Muscle layer of colon (tissue), 2 donors: ENCODE measurements at regions not wholly inside any gene's neighbourhood (a gene's known extent, or its start where the extent isn't known, plus 50 kb on each side); places are given as distances from the start of the nearest gene placed in this dataset.

Experiments used
- H3K27ac ChIP-seq: one replicate; pipeline ENCODE4 v1.7.0; 2013; ENCODE audit warnings: low read depth, mild to moderate bottlenecking, low read length, moderate library complexity
- H3K27me3 ChIP-seq, 2 donors: one replicate each; pipeline ENCODE4 v1.7.0; 2013; ENCODE audit warnings: low read length in 2 of 2, mild to moderate bottlenecking in 2 of 2; ENCODE audit not compliant: insufficient read depth in 2 of 2, control insufficient read depth in 1 of 2
- H3K36me3 ChIP-seq: one replicate; pipeline ENCODE4 v1.7.0; 2013; ENCODE audit warnings: mild to moderate bottlenecking, low read length; ENCODE audit not compliant: insufficient read depth
- H3K4me1 ChIP-seq: one replicate; pipeline ENCODE4 v1.7.0; 2013; ENCODE audit warnings: mild to moderate bottlenecking, low read length; ENCODE audit not compliant: insufficient read depth
- H3K4me3 ChIP-seq, 2 donors: one replicate each; pipeline ENCODE4 v1.7.0; 2013; ENCODE audit warnings: low read length in 2 of 2, low read depth in 1 of 2, mild to moderate bottlenecking in 1 of 2, moderate library complexity in 1 of 2
- H3K9ac ChIP-seq: one replicate; pipeline ENCODE4 v1.7.0; 2013; ENCODE audit warnings: low read length
- H3K9me3 ChIP-seq: one replicate; pipeline ENCODE4 v1.7.0; 2013; ENCODE audit warnings: mild to moderate bottlenecking, low read length
- donor health status: abdominal sarcoma.
- donor health status: Adenocarcinoma of cecum.

DNA sequence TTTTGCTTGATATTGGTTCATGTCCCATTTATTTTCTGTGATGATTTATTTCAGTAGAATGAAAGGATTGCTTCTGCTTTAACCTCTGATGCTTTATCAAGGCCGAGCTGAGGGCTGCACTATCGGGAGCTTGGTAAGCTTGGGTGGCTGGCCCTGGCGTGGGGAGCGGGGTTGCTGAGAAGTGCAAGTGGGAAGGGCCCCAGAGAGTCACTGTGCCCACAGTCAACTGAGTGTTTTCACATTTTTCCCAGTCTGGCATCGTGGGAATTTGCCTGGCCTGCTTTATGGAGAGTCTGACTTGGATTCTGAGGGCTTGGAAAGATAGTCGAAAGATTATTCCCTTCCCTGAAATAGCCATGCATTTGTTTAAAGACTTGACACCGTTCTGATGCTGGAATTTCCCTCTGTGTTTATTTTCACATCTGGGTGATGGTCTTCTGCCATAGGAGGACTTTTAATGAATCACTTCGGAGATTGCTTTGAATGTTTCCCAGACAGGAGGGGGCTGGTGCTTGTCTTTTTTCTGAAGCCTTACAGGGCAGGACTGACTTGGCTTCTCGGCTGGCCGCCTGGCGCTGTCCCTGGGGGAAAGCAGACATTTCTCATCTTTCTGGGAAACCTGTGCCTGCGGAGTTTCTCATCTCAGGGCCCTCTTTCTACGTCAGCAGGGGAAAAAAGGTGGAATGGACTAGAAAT, 139.0 kb downstream of the BOD1 start:
- Histone ChIP-seq H3K27ac (peak overlapping the region; percentile 6), H3K4me1 (peaks cover 23% of the 10 kb centered on the region), H3K27me3 (no peaks in the 10 kb centered on the region), H3K9me3 (no peaks in the 10 kb centered on the region), H3K9ac (no peak overlapping the region), H3K4me3 (no peak overlapping the region), H3K36me3 (no peaks in the 10 kb centered on the region)

DNA sequence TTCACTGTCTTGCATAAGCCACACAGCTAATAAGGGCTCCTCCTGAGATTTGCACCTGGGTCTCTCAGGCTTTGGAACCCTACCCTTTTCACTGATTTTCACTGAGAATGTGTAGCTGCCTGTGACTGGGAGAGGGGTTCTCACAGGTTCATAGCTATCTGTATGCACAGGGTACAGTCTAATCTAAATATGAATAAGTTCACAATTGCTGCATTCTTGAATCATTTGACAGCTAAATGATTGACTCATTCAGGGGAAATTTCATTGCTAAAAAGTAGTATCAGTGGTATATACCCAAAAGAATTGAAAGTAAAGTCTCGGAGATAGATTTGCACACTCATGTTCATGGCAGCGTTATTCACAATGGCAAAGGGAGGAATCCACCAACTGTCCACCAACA, 140.7 kb downstream of the BOD1 start:
- Histone ChIP-seq H3K9ac (no peak overlapping the region), H3K36me3 (no peaks in the 10 kb centered on the region), H3K27ac (no peak overlapping the region), H3K4me1 (peaks cover 27% of the 10 kb centered on the region), H3K9me3 (no peaks in the 10 kb centered on the region), H3K4me3 (no peak overlapping the region), H3K27me3 (no peaks in the 10 kb centered on the region)

DNA sequence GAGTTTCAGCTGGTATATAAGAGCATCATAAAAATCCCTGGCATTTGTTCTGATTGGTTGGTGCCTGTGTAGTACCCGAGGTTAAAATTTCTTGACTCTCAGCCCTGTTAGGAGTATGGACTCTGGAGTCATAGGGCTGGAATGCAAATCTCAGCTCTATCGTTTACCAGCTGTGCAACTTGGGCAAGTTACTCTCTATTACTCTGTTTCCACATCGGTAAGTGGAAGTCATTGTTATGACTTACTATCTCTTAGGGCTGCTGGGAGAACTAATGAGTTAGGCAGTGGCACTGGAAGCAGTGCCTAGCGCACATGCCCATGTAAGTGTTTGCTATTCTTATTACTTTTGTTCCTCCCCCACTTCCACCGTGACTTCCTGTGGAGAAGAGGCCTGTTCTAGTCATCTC, 141.6 kb downstream of the BOD1 start:
- Histone ChIP-seq H3K9ac (no peak overlapping the region), H3K27ac (no peak overlapping the region), H3K9me3 (no peaks in the 10 kb centered on the region), H3K27me3 (no peaks in the 10 kb centered on the region), H3K36me3 (no peaks in the 10 kb centered on the region), H3K4me3 (no peak overlapping the region), H3K4me1 (peaks cover 27% of the 10 kb centered on the region)

- Histone ChIP-seq H3K36me3 (no peaks in the 10 kb centered on the region), H3K4me3 (no peak overlapping the region), H3K9ac (no peak overlapping the region), H3K9me3 (no peaks in the 10 kb centered on the region), H3K4me1 (peaks cover 26% of the 10 kb centered on the region), H3K27ac (no peak overlapping the region), H3K27me3 (no peaks in the 10 kb centered on the region)
Measured at GRCh38 chr5:173473288-173473687, 143.2 kb downstream of the BOD1 start.

- no peak overlapping the region for H3K4me3 ChIP-seq
Measured at GRCh38 chr5:173472784-173473278, 143.6 kb downstream of the BOD1 start.

DNA sequence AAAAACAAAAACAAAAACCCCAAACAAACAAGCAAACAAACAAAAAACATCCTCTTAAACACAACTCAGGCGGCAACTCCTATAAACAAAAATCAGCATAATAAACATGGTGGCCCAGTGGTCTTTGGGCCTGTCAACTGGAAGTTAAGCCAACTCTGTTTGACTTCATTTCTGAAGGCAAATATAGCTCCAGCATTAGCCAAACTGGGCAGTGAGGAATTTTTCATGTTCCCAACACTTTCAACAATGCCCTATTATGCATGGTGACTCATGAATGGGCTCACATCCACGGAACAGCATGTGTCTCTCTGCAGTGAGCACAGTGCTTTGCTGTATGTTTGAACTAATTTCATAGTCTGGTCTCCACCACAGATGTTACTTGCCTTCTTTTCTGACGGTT, 143.9 kb upstream of the STC2 start:
- no peaks in the 10 kb centered on the region for H3K36me3 ChIP-seq
- H3K27ac ChIP-seq, result peak overlapping the region; percentile 48
- H3K27me3 ChIP-seq, result no peaks in the 10 kb centered on the region
- H3K4me1 ChIP-seq, result peaks cover 22% of the 10 kb centered on the region
- H3K4me3 ChIP-seq, result no peak overlapping the region
- no peaks in the 10 kb centered on the region for H3K9me3 ChIP-seq
- no peak overlapping the region for H3K9ac ChIP-seq

More at GRCh38 chr5:173472784-173473278, 143.6 kb downstream of the BOD1 start:
- Histone ChIP-seq H3K9ac (no peak overlapping the region), H3K27ac (peak overlapping the region; percentile 48), H3K9me3 (no peaks in the 10 kb centered on the region), H3K36me3 (no peaks in the 10 kb centered on the region), H3K27me3 (no peaks in the 10 kb centered on the region), H3K4me1 (peaks cover 22% of the 10 kb centered on the region)

- Histone ChIP-seq H3K9ac (no peak overlapping the region), H3K27ac (no peak overlapping the region), H3K27me3 (no peaks in the 10 kb centered on the region), H3K36me3 (no peaks in the 10 kb centered on the region), H3K4me1 (peaks cover 23% of the 10 kb centered on the region), H3K4me3 (no peak overlapping the region), H3K9me3 (no peaks in the 10 kb centered on the region)
Measured at GRCh38 chr5:173468821-173469251, 140.6 kb upstream of the STC2 start.

DNA sequence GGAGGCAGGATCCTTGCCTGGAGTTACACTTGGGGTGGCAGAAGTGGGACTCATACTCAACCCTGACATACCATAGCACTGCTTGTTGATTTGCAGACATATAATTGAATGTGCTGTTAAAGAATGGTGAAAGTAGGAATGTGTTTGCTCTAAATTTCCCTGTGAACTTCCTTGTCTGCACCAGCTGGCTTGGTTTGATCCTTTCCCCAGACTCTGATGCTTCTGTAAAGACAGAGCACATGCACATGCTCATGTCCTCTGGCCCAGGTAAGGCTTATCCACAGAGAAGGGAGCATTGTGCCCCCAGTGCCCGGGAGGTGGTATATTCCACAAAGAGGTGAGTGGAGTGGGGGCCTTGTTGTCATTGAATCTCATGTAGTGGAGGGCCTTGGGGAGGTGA, 138.0 kb upstream of the STC2 start:
- Histone ChIP-seq H3K4me1 (peaks cover 8% of the 10 kb centered on the region), H3K27me3 (no peaks in the 10 kb centered on the region), H3K36me3 (no peaks in the 10 kb centered on the region), H3K9ac (no peak overlapping the region), H3K4me3 (no peak overlapping the region), H3K9me3 (no peaks in the 10 kb centered on the region), H3K27ac (no peak overlapping the region)

- H3K9me3 ChIP-seq, result no peaks in the 10 kb centered on the region
- no peak overlapping the region for H3K9ac ChIP-seq
- H3K36me3 ChIP-seq, result no peaks in the 10 kb centered on the region
- peaks cover 8% of the 10 kb centered on the region for H3K4me1 ChIP-seq
- no peak overlapping the region for H3K27ac ChIP-seq
- no peaks in the 10 kb centered on the region for H3K27me3 ChIP-seq
- H3K4me3 ChIP-seq, result no peak overlapping the region
Measured at GRCh38 chr5:173464813-173465212, 136.6 kb upstream of the STC2 start.

DNA sequence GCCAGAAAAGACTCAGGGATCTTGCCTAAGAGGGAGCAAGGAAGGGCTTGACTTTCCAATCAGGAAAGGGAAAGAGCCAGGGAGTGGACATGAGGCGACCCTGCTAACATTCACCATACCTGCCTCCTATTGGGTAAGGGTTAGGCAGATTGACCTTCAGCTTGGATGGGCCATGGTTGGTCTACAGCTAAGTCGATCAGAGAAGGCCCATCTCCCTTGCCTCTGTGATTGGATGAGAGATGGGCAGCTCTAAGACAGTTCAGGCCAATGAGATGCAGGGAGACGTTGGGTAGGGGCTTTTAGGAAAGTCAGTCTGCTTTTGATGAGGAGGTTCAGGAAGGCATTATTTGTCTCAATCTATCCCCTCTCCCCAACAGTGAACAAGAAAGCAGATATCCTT, 135.0 kb upstream of the STC2 start:
- peaks cover 8% of the 10 kb centered on the region for H3K4me1 ChIP-seq
- H3K9me3 ChIP-seq, result no peaks in the 10 kb centered on the region
- no peaks in the 10 kb centered on the region for H3K27me3 ChIP-seq
- H3K27ac ChIP-seq, result no peak overlapping the region
- H3K4me3 ChIP-seq, result no peak overlapping the region
- H3K9ac ChIP-seq, result no peak overlapping the region
- H3K36me3 ChIP-seq, result no peaks in the 10 kb centered on the region

- H3K4me1 ChIP-seq, result no peaks in the 10 kb centered on the region
- no peak overlapping the region for H3K9ac ChIP-seq
- no peak overlapping the region for H3K4me3 ChIP-seq
- no peaks in the 10 kb centered on the region for H3K36me3 ChIP-seq
- H3K27ac ChIP-seq, result no peak overlapping the region
- H3K9me3 ChIP-seq, result no peaks in the 10 kb centered on the region
- no peaks in the 10 kb centered on the region for H3K27me3 ChIP-seq
Measured at GRCh38 chr5:173458828-173459609, 130.8 kb upstream of the STC2 start.
